ENCODE measurements at regions not wholly inside any gene's neighbourhood (a gene's known extent, or its start where the extent isn't known, plus 50 kb on each side); places are given as distances from the start of the nearest gene placed in this dataset.
"Not testable (repeated sequence)": the region's sequence is repeated elsewhere in the genome, so short reads cannot be mapped to it uniquely, and the experiment has no call there.

DNA sequence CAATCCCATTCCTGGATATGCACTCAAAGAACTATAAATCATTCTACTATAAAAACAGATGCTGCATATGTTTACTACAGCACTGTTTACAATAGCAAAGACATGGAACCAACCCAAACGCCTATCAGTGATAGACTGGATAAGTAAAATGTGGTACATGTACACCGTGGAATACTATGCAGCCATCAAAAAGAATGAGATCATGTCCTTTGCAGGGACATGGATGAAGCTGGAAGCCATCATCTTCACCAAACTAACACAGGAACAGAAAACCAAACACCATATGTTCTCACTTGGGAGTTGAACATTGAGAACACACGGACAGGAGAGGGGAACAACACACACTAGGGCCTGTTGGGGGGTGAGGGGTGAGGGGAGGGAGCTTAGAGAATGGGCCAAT, 274.9 kb upstream of the KIAA1217 start:
- DNase-seq, H3K36me3 Mint-ChIP-seq, H3K4me1 Mint-ChIP-seq, H3K9me3 Mint-ChIP-seq, H3K27me3 Mint-ChIP-seq, H3K4me3 Mint-ChIP-seq, H3K27ac Mint-ChIP-seq: not testable (repeated sequence)

- H3K4me1 Mint-ChIP-seq, result no peaks in the 10 kb centered on the region
- H3K4me3 Mint-ChIP-seq, result no peak overlapping the region
- DNase-seq, result no peak
- no peaks in the 10 kb centered on the region for H3K9me3 Mint-ChIP-seq
- H3K36me3 Mint-ChIP-seq, result no peaks in the 10 kb centered on the region
- H3K27ac Mint-ChIP-seq, result no peak overlapping the region
- H3K27me3 Mint-ChIP-seq, result no peaks in the 10 kb centered on the region
Measured at GRCh38 chr10:23945845-23946244, 263.1 kb upstream of the KIAA1217 start.

DNA sequence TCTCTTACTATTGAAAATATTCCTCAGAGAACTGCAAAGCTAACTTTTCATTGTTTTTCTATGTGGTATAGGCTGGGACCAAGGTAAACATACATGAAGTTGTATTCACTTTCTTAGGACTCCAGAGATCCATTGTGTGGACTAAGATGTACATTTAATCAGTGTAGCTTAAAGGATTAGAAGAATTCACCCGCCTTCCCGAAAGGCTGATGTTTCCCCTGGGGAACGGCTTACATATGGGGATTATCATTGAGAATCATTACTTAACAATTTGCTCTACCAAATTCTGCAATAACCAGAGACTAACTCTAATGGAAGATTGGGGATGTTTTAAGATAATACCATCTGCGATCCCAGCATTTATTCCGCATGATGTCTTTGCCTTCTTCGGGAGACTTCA, 257.1 kb upstream of the KIAA1217 start:
- Mint-ChIP-seq H3K9me3 (peaks cover 5% of the 10 kb centered on the region), H3K27me3 (no peaks in the 10 kb centered on the region), H3K36me3 (no peaks in the 10 kb centered on the region)

GRCh38 chr10:23955456-23956225, 253.3 kb upstream of the KIAA1217 start:
- H3K9me3 Mint-ChIP-seq, result peaks cover 10% of the 10 kb centered on the region
- no peaks in the 10 kb centered on the region for H3K4me1 Mint-ChIP-seq
- DNase-seq, result no peak
- no peaks in the 10 kb centered on the region for H3K36me3 Mint-ChIP-seq
- no peak overlapping the region for H3K4me3 Mint-ChIP-seq
- no peaks in the 10 kb centered on the region for H3K27me3 Mint-ChIP-seq
- H3K27ac Mint-ChIP-seq, result no peak overlapping the region

More for the DNA sequence above, 257.1 kb upstream of the KIAA1217 start:
- Mint-ChIP-seq H3K27ac (no peak overlapping the region), H3K4me1 (no peaks in the 10 kb centered on the region), H3K4me3 (no peak overlapping the region)
- DNase-seq, result no peak

DNA sequence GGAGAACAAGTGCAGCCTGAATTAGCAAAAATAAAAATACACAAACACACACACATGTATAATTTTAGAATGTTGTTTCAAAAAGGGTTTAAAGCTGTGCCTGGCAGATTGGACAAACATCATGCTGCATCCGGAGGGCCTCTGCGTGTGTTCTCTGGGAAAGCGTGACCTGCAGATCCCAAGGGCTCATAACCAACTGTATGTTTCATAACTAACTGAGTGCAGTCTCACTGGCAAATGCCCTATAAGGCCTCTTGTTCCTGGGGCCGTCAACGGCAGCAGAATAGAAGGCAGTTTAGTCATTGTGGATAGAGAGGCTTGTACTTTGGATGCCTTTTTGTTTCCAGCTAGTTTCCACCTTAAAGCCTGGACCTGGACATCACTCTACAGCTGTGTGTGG, 243.8 kb upstream of the KIAA1217 start:
- Mint-ChIP-seq H3K27me3 (no peaks in the 10 kb centered on the region), H3K4me1 (no peaks in the 10 kb centered on the region), H3K9me3 (peaks cover 7% of the 10 kb centered on the region), H3K4me3 (no peak overlapping the region), H3K27ac (no peak overlapping the region), H3K36me3 (no peaks in the 10 kb centered on the region)
- DNase-seq, result no peak

- Mint-ChIP-seq H3K27me3 (no peaks in the 10 kb centered on the region), H3K4me3 (no peak overlapping the region), H3K36me3 (no peaks in the 10 kb centered on the region), H3K4me1 (no peaks in the 10 kb centered on the region), H3K9me3 (peaks cover 7% of the 10 kb centered on the region), H3K27ac (no peak overlapping the region)
- DNase-seq, result no peak
Measured at GRCh38 chr10:23965880-23966279, 243.1 kb upstream of the KIAA1217 start.

DNA sequence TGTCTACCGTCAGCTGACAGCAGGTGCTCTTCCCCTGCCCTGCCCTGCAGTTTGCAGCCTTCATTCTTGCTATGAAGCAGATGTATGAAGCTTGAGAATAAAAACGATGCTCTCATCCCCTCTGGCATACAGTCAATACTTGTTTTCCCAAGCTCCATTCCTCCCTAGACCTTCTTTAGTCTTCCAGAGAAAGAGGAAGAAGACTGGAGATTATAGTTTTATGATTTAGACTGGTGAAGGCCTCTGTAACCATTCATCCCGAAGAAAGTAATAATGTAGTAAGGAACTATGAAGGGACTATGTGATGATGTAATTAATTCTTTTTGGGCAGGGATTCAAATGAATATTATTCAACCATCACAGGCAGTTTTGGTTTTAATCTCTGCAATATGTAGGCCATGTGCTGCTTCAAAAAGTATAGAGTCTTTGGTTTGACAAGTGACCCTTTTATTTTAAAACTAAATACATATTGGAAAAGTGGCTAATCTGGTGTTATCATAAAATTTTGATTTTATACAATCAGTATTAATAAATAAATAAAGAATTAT, 242.4 kb upstream of the KIAA1217 start:
- Mint-ChIP-seq H3K36me3 (no peaks in the 10 kb centered on the region), H3K27me3 (no peaks in the 10 kb centered on the region), H3K4me1 (no peaks in the 10 kb centered on the region), H3K27ac (no peak overlapping the region), H3K9me3 (peaks cover 7% of the 10 kb centered on the region), H3K4me3 (no peak overlapping the region)
- DNase-seq, result no peak

DNA sequence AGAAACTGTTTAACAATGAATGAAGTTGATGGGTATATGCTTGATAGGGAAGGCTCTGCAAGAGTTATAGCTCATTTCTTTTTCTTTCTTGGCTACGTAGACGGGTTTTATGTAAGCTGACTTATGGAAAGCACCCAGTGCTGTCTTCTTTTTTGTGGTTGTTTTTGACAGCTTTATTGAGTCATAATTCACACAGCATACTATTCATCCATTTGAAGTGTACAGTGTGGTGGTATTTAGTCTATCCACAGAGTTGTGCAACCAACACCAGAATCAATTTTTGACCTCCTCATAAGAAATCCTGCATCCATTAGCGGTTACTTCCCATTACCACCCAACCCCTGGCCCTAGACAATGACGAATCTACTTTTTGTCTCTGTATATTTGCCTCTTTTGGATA, 240.6 kb upstream of the KIAA1217 start:
- H3K27me3 Mint-ChIP-seq, result no peaks in the 10 kb centered on the region
- no peak overlapping the region for H3K4me3 Mint-ChIP-seq
- no peaks in the 10 kb centered on the region for H3K4me1 Mint-ChIP-seq
- no peaks in the 10 kb centered on the region for H3K36me3 Mint-ChIP-seq
- peaks cover 4% of the 10 kb centered on the region for H3K9me3 Mint-ChIP-seq
- no peak overlapping the region for H3K27ac Mint-ChIP-seq
- no peak for DNase-seq

DNA sequence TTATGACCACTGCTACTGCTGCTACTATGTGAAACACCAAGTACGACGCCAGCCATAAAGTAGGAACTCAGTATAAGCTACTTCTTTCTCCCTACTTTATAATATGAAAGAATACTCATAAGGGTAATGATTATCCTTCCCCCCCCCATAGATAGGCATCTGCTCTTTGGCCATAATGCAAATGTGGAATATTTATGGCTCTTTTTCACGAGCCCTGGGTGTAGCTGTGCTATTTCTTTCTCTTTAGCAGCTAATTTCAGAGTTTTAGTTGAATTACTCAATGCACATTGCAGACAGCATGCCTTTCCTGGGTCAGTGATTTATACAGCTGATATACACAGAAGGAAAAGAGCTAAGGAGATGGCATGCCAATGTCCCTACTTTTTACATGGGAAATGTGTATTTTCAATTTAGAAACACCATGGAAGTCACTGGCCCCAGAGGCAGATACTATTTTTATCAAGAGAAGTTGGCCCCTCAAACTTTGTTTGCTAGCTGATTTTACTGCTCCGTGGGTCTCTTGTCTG, 234.1 kb upstream of the KIAA1217 start:
- Mint-ChIP-seq H3K27me3 (peaks cover 4% of the 10 kb centered on the region), H3K36me3 (no peaks in the 10 kb centered on the region), H3K27ac (no peak overlapping the region), H3K4me3 (no peak overlapping the region), H3K9me3 (no peaks in the 10 kb centered on the region), H3K4me1 (no peaks in the 10 kb centered on the region)
- DNase-seq, result no peak

DNA sequence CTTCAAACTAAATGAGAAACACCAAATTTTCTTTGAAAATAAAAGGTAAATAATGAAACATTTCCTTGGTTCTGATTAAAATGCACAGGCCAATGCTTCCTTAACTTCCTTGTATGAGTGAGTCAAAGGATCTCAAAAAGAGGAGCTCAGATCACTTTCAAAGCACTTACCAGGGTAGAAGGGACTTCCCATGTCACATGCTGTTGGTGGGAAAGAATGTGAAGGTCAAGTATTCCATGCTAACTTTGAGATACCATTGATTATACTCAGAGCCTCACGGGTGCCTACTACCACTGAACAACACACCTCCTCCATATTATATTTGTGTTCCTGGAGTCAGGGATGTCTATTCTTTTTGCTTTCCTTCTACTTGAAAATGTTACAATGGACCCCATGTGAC, 233.5 kb upstream of the KIAA1217 start:
- Mint-ChIP-seq H3K27ac (no peak overlapping the region), H3K4me1 (no peaks in the 10 kb centered on the region), H3K9me3 (no peaks in the 10 kb centered on the region), H3K4me3 (no peak overlapping the region), H3K36me3 (no peaks in the 10 kb centered on the region), H3K27me3 (peaks cover 4% of the 10 kb centered on the region)
- DNase-seq, result no peak

GRCh38 chr10:23976275-23976674, 232.7 kb upstream of the KIAA1217 start:
- Mint-ChIP-seq H3K27me3 (peaks cover 4% of the 10 kb centered on the region), H3K27ac (no peak overlapping the region), H3K9me3 (no peaks in the 10 kb centered on the region), H3K4me3 (no peak overlapping the region), H3K36me3 (no peaks in the 10 kb centered on the region), H3K4me1 (no peaks in the 10 kb centered on the region)
- no peak for DNase-seq

DNA sequence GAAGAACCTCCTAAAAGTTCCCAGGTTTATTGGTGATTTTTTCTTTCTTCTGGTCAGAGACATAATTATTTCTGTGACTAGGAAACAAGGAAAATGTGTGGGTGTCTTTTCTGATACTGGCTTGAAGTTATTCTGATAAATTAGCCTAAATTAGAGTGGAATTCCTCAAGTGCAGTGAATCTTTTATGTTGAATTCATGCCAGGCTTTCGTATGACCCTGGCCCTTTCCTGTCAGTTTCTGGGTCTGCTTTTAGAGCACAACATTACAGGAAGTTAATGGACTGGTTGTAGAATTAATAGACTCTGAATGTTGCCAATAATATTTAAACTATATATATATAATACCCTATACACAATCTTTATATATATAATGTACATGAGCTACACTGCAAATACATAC, 230.6 kb upstream of the KIAA1217 start:
- Mint-ChIP-seq H3K9me3 (peaks cover 2% of the 10 kb centered on the region), H3K27ac (no peak overlapping the region), H3K4me1 (no peaks in the 10 kb centered on the region), H3K4me3 (no peak overlapping the region), H3K36me3 (no peaks in the 10 kb centered on the region), H3K27me3 (peaks cover 4% of the 10 kb centered on the region)
- no peak for DNase-seq

DNA sequence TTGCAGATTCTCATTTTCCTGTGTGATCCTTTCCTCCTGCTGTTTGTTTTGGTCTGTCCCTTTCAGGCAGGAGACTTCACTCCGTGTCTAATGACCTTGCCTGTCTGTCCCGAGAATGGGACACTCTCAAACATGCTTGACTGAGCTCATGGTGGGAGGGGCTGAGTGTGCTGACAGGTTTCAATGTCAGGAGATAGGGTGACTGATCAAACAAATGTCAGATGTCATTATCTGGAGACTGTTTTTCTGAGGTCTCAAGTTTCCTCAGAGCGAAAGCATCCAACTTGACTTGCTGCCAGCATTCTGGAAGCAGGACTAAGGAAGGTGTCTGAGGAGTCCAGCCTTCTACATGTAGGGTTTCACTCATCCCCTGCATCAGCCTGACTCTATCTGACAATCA, 228.8 kb upstream of the KIAA1217 start:
- peaks cover 7% of the 10 kb centered on the region for H3K9me3 Mint-ChIP-seq
- no peak overlapping the region for H3K4me3 Mint-ChIP-seq
- no peak overlapping the region for H3K27ac Mint-ChIP-seq
- no peaks in the 10 kb centered on the region for H3K36me3 Mint-ChIP-seq
- H3K27me3 Mint-ChIP-seq, result peaks cover 4% of the 10 kb centered on the region
- DNase-seq, result no peak
- no peaks in the 10 kb centered on the region for H3K4me1 Mint-ChIP-seq

DNA sequence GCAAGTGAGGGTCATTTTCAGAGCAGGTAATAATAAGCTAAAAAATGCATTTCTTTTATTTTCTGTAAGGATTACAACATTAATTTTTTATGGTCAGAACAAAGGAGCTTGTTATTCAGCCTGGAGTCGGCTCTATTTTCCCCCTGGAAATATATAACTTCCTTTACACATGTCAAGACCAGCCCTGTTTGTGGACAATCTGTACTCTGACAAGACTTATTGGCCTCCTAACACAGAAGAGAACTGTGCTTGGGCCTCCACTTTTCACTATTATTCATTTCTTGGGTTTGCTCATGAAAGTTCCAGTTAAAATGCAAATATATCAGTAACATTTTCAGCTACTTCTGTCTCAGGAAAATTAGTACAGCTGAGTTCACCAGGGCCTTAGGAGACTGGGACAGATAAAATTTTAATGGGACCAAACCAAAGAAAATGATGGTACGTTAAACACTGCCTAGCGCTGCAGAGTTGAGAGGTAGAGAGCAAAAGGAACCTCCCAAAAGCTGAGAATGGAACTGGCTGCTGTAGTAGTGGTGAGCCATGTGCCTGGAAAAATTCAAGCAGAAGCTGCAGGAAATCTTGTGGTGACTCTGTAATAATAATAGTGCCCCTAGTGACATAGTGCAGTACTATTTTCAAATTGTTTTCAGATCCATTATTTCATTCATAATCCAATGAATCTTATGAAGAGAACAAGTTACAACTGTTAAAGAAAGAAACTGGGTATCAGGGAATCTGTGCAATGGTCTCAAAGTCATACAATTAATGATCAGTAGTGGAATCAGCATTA, 227.2 kb upstream of the KIAA1217 start:
- Mint-ChIP-seq H3K4me3 (no peak overlapping the region), H3K27ac (no peak overlapping the region), H3K36me3 (no peaks in the 10 kb centered on the region), H3K9me3 (peaks cover 9% of the 10 kb centered on the region), H3K27me3 (peaks cover 4% of the 10 kb centered on the region), H3K4me1 (no peaks in the 10 kb centered on the region)
- no peak for DNase-seq

- H3K36me3 Mint-ChIP-seq, H3K4me3 Mint-ChIP-seq, H3K9me3 Mint-ChIP-seq, DNase-seq, H3K27ac Mint-ChIP-seq, H3K27me3 Mint-ChIP-seq, H3K4me1 Mint-ChIP-seq: not testable (repeated sequence)
Measured at GRCh38 chr10:23984405-23984804, 224.5 kb upstream of the KIAA1217 start.

Data from activated naive CD8-positive, alpha-beta T cell treated with anti-CD3 and anti-CD28 coated beads for 36 hours (primary cell).